HepG2 (cell line): ENCODE measurements at regions not wholly inside any gene's neighbourhood (a gene's known extent, or its start where the extent isn't known, plus 50 kb on each side); places are given as distances from the start of the nearest gene placed in this dataset.

Experiments used
- ATAC-seq: fragments of 200-7000 bp; cut with Tn5 transposase; 3 replicates; pipeline ENCODE4 v1.9.1; 2020; ENCODE audit warnings: mild to moderate bottlenecking, moderate library complexity
- BruUV-seq: library from RNA; stranded (reverse); fragments of 400-500 nt; replicated peaks from 2 replicates; lab custom pipeline; 2021; lab: Mats Ljungman, UMichigan
- CTCF ChIA-PET: fragments of 300-600 bp; formaldehyde crosslinking; extraction: SDS; loops from one replicate; lab custom pipeline; 2021; ENCODE audit warnings: low total read pairs, inconsistent platforms, low intra/inter-chr PET ratio; lab: Yijun Ruan, JAX
- POLR2A ChIA-PET: fragments of 350-600 bp; sonication (Branson Sonifier 250); formaldehyde crosslinking; loops from one replicate; lab custom pipeline; 2020; ENCODE audit warnings: antibody characterized with exemption, inconsistent platforms; lab: Yijun Ruan, JAX
- DNase-seq: peaks from one replicate; pipeline ENCODE4 v3.0.0-alpha.2; 2015; ENCODE audit warnings: low spot score
- FAIRE-seq: peaks from 3 replicates; lab custom pipeline; 2011; peaks lifted over from hg19 to GRCh38; lab: Jason Lieb, UNC
- H2AFZ ChIP-seq: one replicate; pipeline ENCODE4 v1.6.1; 2011; ENCODE audit warnings: low read length, inconsistent platforms
- H3K27ac ChIP-seq: fragments of 300-600 bp; 3 replicates; pipeline ENCODE4 v1.8.0; 2011; ENCODE audit warnings: mixed run types, mild to moderate bottlenecking, mixed read lengths, low read length, inconsistent platforms; ENCODE audit not compliant: insufficient read depth; ENCODE audit errors: extremely low read length
- H3K27me3 ChIP-seq, 2 experiments: fragments of 200-600 bp in 1 of 2; 2 replicates in 1 of 2; 3 replicates in 1 of 2; pipeline versions ENCODE4 v1.6.0 to v1.8.0; 2011; ENCODE audit warnings: low read length in 2 of 2, mild to moderate bottlenecking in 2 of 2, moderate library complexity in 2 of 2, inconsistent platforms in 1 of 2; ENCODE audit not compliant: insufficient read depth in 2 of 2, control insufficient read depth in 1 of 2
- H3K36me3 ChIP-seq, 2 experiments: fragments of 200-600 bp in 1 of 2; replicated peaks in 1 of 2; 2 replicates in 1 of 2; 3 replicates in 1 of 2; pipeline versions ENCODE4 v1.5.1 to v1.8.0; 2011; ENCODE audit warnings: low read length in 2 of 2, inconsistent platforms in 1 of 2; ENCODE audit not compliant: insufficient read depth in 2 of 2, control insufficient read depth in 1 of 2
- H3K4me1 ChIP-seq: 2 replicates; pipeline ENCODE4 v1.5.1; 2012; ENCODE audit warnings: low read length, inconsistent platforms; ENCODE audit not compliant: insufficient read depth
- H3K4me2 ChIP-seq: 2 replicates; pipeline ENCODE4 v1.6.0; 2011; ENCODE audit warnings: low read depth, low read length, inconsistent platforms
- H3K4me3 ChIP-seq, 3 experiments: fragments of 200-600 bp in 1 of 3; sonication (generic), shearing (Covaris generic) in 1 of 3; replicated peaks in 1 of 3; 2 replicates each; pipeline ENCODE4 v1.5.1; 2011 to 2016; ENCODE audit warnings: low read length in 3 of 3, inconsistent platforms in 2 of 3, low read depth in 2 of 3, mild to moderate bottlenecking in 2 of 3, control low read depth in 1 of 3, mixed read lengths in 1 of 3; ENCODE audit not compliant: insufficient read depth in 1 of 3
- H3K79me2 ChIP-seq: one replicate; pipeline ENCODE4 v1.6.1; 2011; ENCODE audit warnings: low read length, inconsistent platforms; ENCODE audit not compliant: insufficient read depth
- H3K9ac ChIP-seq: 2 replicates; pipeline ENCODE4 v1.6.0; 2011; ENCODE audit warnings: mild to moderate bottlenecking, low read depth, low read length, inconsistent platforms; ENCODE audit not compliant: insufficient read depth
- H3K9me3 ChIP-seq: 2 replicates; pipeline ENCODE4 v1.5.1; 2012; ENCODE audit warnings: mild to moderate bottlenecking, low read length
- H4K20me1 ChIP-seq: 2 replicates; pipeline ENCODE4 v1.6.0; 2011; ENCODE audit warnings: inconsistent platforms, mild to moderate bottlenecking, low read length, moderate library complexity; ENCODE audit not compliant: insufficient read depth
- AHR ChIP-seq: IDR thresholded peaks from 2 replicates; pipeline ENCODE4 v1.6.1; 2018; ENCODE audit warnings: missing genetic modification reagents, missing compliant biosample characterization
- ATF3 ChIP-seq: sonication (generic); formaldehyde crosslinking; IDR thresholded peaks from 2 replicates; pipeline ENCODE4 v1.4.0; 2020; ENCODE audit warnings: missing genetic modification reagents
- FOXJ3 ChIP-seq: sonication (generic); formaldehyde crosslinking; IDR thresholded peaks from 2 replicates; pipeline ENCODE4 v1.4.0; 2020; ENCODE audit warnings: missing genetic modification reagents, mild to moderate bottlenecking, borderline replicate concordance
- HMG20B ChIP-seq: conservative IDR thresholded peaks from 2 replicates; pipeline ENCODE4 v1.6.1; 2016; ENCODE audit warnings: missing genetic modification reagents, missing compliant biosample characterization
- HOXA5 ChIP-seq: sonication (generic); formaldehyde crosslinking; IDR thresholded peaks from 2 replicates; pipeline ENCODE4 v1.4.0; 2020; ENCODE audit warnings: missing genetic modification reagents
- JARID2 ChIP-seq: sonication (generic); formaldehyde crosslinking; IDR thresholded peaks from 2 replicates; pipeline ENCODE4 v1.8.1; 2023; ENCODE audit warnings: missing genetic modification reagents, inconsistent platforms; ENCODE audit not compliant: insufficient replicate concordance
- MIER2 ChIP-seq: IDR thresholded peaks from 2 replicates; pipeline ENCODE4 v1.6.1; 2016; ENCODE audit warnings: missing biosample characterization, missing genetic modification reagents
- PBX3 ChIP-seq: sonication (generic); formaldehyde crosslinking; IDR thresholded peaks from 2 replicates; pipeline ENCODE4 v1.8.1; 2023; ENCODE audit warnings: missing genetic modification reagents, inconsistent platforms, borderline replicate concordance
- RELA ChIP-seq: sonication (generic); formaldehyde crosslinking; IDR thresholded peaks from 2 replicates; pipeline ENCODE4 v1.4.0; 2020; ENCODE audit warnings: missing genetic modification reagents
- ZKSCAN5 ChIP-seq: sonication (generic); formaldehyde crosslinking; IDR thresholded peaks from 2 replicates; pipeline ENCODE4 v1.5.1; 2020; ENCODE audit warnings: mild to moderate bottlenecking, missing genetic modification reagents
- ZNF274 ChIP-seq: sonication (generic); formaldehyde crosslinking; IDR thresholded peaks from 2 replicates; pipeline ENCODE4 v1.5.1; 2020; ENCODE audit warnings: mild to moderate bottlenecking, missing genetic modification reagents
- ZNF367 ChIP-seq: sonication (generic); formaldehyde crosslinking; IDR thresholded peaks from 2 replicates; pipeline ENCODE4 v1.4.0; 2020; ENCODE audit warnings: missing genetic modification reagents, borderline replicate concordance
- ZNF564 ChIP-seq: sonication (generic); formaldehyde crosslinking; IDR thresholded peaks from 2 replicates; pipeline ENCODE4 v1.8.1; 2023; ENCODE audit warnings: mild to moderate bottlenecking, missing genetic modification reagents
- ZNF572 ChIP-seq: sonication (generic); formaldehyde crosslinking; IDR thresholded peaks from 2 replicates; pipeline ENCODE4 v1.5.1; 2020; ENCODE audit warnings: mild to moderate bottlenecking, missing genetic modification reagents
- ZNF670 ChIP-seq: sonication (generic); formaldehyde crosslinking; IDR thresholded peaks from 2 replicates; pipeline ENCODE4 v1.8.0; 2022; ENCODE audit warnings: mild to moderate bottlenecking, missing genetic modification reagents, borderline replicate concordance
- ZNF777 ChIP-seq: sonication (generic); formaldehyde crosslinking; IDR thresholded peaks from 2 replicates; pipeline ENCODE4 v1.4.0; 2020; ENCODE audit warnings: missing genetic modification reagents
- WGBS: methylation state at CpG from one replicate; pipeline ENCODE4 v1.1.6; 2017; ENCODE audit warnings: low lambda C conversion rate; 5-methylcytosine and 5-hydroxymethylcytosine counted together
- in situ Hi-C: cut with HindIII; loops from 2 replicates; pipeline ENCODE4 v1.10.0; 2017; ENCODE audit warnings: low pct_unique_long_range_greater_than_20kb; ENCODE audit not compliant: extremely low pct_ligation_motif_present
- intact Hi-C: fragments of 100-400 bp; cut with micrococcal nuclease; formaldehyde crosslinking; loops from one replicate; pipeline ENCODE4 v1.10.0; 2022; ENCODE audit not compliant: unreplicated experiment
- TF ChIP-seq, protein P1 (sequence below): IDR thresholded peaks from 2 replicates; pipeline ENCODE4 v1.6.1; 2016; ENCODE audit warnings: low read depth, missing genetic modification reagents, missing compliant biosample characterization

- in situ Hi-C loops: no loop called here
- DNase-seq: no peak
- FAIRE-seq: no peak
- no peaks in the 10 kb centered on the region for H4K20me1 ChIP-seq
- no peaks in the 10 kb centered on the region for H3K4me1 ChIP-seq
- H2AFZ ChIP-seq: no peak overlapping the region
- BruUV-seq: no TSS peak
- H3K9ac ChIP-seq: no peak overlapping the region
- TF ChIP-seq AHR (CRISPR knock-in tag) (no peak), ZNF572 (CRISPR knock-in tag) (no peak), HMG20B (no peak), ZKSCAN5 (CRISPR knock-in tag) (no peak), ZNF564 (CRISPR knock-in tag) (no peak), JARID2 (no peak), ZNF777 (CRISPR knock-in tag) (no peak), FOXJ3 (CRISPR knock-in tag) (no peak), ZNF274 (no peak), RELA (CRISPR knock-in tag) (no peak), ATF3 (CRISPR knock-in tag) (no peak), HOXA5 (CRISPR knock-in tag) (no peak), MIER2 (no peak), PBX3 (no peak), ZNF670 (CRISPR knock-in tag) (no peak), ZNF367 (CRISPR knock-in tag) (no peak)
- TF ChIP-seq, protein P1, sequence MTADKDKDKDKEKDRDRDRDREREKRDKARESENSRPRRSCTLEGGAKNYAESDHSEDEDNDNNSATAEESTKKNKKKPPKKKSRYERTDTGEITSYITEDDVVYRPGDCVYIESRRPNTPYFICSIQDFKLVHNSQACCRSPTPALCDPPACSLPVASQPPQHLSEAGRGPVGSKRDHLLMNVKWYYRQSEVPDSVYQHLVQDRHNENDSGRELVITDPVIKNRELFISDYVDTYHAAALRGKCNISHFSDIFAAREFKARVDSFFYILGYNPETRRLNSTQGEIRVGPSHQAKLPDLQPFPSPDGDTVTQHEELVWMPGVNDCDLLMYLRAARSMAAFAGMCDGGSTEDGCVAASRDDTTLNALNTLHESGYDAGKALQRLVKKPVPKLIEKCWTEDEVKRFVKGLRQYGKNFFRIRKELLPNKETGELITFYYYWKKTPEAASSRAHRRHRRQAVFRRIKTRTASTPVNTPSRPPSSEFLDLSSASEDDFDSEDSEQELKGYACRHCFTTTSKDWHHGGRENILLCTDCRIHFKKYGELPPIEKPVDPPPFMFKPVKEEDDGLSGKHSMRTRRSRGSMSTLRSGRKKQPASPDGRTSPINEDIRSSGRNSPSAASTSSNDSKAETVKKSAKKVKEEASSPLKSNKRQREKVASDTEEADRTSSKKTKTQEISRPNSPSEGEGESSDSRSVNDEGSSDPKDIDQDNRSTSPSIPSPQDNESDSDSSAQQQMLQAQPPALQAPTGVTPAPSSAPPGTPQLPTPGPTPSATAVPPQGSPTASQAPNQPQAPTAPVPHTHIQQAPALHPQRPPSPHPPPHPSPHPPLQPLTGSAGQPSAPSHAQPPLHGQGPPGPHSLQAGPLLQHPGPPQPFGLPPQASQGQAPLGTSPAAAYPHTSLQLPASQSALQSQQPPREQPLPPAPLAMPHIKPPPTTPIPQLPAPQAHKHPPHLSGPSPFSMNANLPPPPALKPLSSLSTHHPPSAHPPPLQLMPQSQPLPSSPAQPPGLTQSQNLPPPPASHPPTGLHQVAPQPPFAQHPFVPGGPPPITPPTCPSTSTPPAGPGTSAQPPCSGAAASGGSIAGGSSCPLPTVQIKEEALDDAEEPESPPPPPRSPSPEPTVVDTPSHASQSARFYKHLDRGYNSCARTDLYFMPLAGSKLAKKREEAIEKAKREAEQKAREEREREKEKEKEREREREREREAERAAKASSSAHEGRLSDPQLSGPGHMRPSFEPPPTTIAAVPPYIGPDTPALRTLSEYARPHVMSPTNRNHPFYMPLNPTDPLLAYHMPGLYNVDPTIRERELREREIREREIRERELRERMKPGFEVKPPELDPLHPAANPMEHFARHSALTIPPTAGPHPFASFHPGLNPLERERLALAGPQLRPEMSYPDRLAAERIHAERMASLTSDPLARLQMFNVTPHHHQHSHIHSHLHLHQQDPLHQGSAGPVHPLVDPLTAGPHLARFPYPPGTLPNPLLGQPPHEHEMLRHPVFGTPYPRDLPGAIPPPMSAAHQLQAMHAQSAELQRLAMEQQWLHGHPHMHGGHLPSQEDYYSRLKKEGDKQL (CRISPR knock-in tag): no peak
- peaks cover 3 to 37% of the 10 kb centered on the region in 2 experiments; a peak in 3 of 5 replicates for H3K27me3 ChIP-seq
- no peak overlapping the region for H3K27ac ChIP-seq
- ChIA-PET POLR2A (no interaction called here), CTCF (no interaction called here)
- no peak overlapping the region for H3K4me2 ChIP-seq
- no peaks in the 10 kb centered on the region for H3K79me2 ChIP-seq
- WGBS: 13% methylated on average over 7 of the region's 7 CpGs
- no peak overlapping the region for H3K4me3 ChIP-seq
- ATAC-seq: no peak
- no peaks in the 10 kb centered on the region for H3K36me3 ChIP-seq
- intact Hi-C loops: no loop called here
- no peaks in the 10 kb centered on the region for H3K9me3 ChIP-seq
Observed at GRCh38 chr2:237185553-237185925, 99.8 kb downstream of the COPS8 start.
